ENCODE measurements at regions not wholly inside any gene's neighbourhood (a gene's known extent, or its start where the extent isn't known, plus 50 kb on each side); places are given as distances from the start of the nearest gene placed in this dataset.

DNA sequence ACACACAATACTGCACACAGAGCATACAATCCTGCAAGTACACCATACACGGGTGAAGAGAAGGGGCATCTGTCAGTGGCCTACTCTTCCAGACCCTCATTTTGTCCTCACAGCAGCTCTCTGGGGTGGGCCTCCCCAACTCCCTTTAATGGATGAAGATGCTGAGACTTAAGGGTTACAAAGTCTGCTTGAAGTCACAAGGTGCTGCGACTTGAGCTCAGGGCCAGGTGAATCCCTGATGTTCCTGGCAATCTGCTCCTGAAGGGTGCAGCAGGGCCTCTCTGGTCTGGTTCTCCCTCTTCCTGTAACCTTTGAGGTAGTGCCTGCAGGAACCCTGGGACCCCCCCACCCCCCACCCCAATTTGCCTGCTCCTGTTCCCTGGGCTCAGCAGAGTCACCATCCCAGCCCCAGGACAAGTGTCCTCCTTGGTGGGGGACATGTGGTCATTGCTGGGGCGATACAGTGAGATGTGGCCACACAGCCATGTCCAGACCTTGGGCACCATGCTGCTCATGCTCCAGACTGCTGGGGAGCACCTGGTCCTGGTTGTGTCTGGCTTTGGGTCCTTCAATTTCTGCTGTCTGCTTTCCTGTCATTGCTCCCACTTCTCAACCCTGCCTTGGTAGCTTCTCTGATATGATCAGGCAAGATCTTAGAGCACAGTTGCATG, 107.5 kb downstream of the METRNL start:
- H3K4me1 ChIP-seq (ENCODE audit: control insufficient read depth, extremely low read depth, insufficient read depth, low read length), result peaks cover 11% of the 10 kb centered on the region
- no peaks in the 10 kb centered on the region for H3K36me3 ChIP-seq (ENCODE audit: control insufficient read depth in 2 of 2, extremely low read depth in 1 of 2, insufficient read depth in 2 of 2, low read length in 2 of 2)
- no peaks in the 10 kb centered on the region for H3K9me1 ChIP-seq (replicated peaks; ENCODE audit: control insufficient read depth, extremely low read depth, insufficient read depth, low read length)
- H3K27me3 ChIP-seq (ENCODE audit: control insufficient read depth in 2 of 2, insufficient read depth in 2 of 2, low read length in 2 of 2), result no peaks in the 10 kb centered on the region
- dilution Hi-C loops (cut with MboI; ENCODE audit: extremely low pct_ligation_motif_present, low sequenced_read_pairs) (no loop called here), intact Hi-C loops (cut with micrococcal nuclease) (no loop called here)
- no peaks in the 10 kb centered on the region for H3K9me3 ChIP-seq (replicated peaks; ENCODE audit: control insufficient read depth, insufficient read depth, low read length)
- no peak overlapping the region for H3K27ac ChIP-seq (ENCODE audit: insufficient read depth, low read depth, low read length)
- H3K4me3 ChIP-seq (replicated peaks in 1 of 3; ENCODE audit: insufficient read depth in 1 of 3, low read depth in 1 of 3, low read length in 3 of 3), result no peak overlapping the region
- ChIA-PET CTCF (no interaction called here), POLR2A (no interaction called here)
- no peaks in the 10 kb centered on the region for H4K20me1 ChIP-seq (replicated peaks; ENCODE audit: control insufficient read depth, extremely low read depth, insufficient read depth, low read length)
- no TSS peak for BruUV-seq (replicated peaks)
- no peak for DNase-seq (ENCODE audit: low read depth, low spot score)
- no peak for TF ChIP-seq FOS (IDR thresholded peaks at IDR 0.05; ENCODE audit: borderline replicate concordance, insufficient read depth, low read length)
- TF ChIP-seq, protein P1, sequence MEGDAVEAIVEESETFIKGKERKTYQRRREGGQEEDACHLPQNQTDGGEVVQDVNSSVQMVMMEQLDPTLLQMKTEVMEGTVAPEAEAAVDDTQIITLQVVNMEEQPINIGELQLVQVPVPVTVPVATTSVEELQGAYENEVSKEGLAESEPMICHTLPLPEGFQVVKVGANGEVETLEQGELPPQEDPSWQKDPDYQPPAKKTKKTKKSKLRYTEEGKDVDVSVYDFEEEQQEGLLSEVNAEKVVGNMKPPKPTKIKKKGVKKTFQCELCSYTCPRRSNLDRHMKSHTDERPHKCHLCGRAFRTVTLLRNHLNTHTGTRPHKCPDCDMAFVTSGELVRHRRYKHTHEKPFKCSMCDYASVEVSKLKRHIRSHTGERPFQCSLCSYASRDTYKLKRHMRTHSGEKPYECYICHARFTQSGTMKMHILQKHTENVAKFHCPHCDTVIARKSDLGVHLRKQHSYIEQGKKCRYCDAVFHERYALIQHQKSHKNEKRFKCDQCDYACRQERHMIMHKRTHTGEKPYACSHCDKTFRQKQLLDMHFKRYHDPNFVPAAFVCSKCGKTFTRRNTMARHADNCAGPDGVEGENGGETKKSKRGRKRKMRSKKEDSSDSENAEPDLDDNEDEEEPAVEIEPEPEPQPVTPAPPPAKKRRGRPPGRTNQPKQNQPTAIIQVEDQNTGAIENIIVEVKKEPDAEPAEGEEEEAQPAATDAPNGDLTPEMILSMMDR (IDR thresholded peaks at IDR 0.05; ENCODE audit: extremely low read depth in 1 of 2, insufficient read depth in 1 of 2, low read depth in 1 of 2, low read length in 2 of 2), result no peak
- no peak for TF ChIP-seq POLR2A (IDR thresholded peaks at IDR 0.05; ENCODE audit: low read depth, low read length)
- no peak for TF ChIP-seq POLR2AphosphoS5 (IDR thresholded peaks at IDR 0.05; ENCODE audit: insufficient read depth, low read depth, low read length)
- TF ChIP-seq MYC (IDR thresholded peaks at IDR 0.05; ENCODE audit: low read depth, low read length), result no peak
- TF ChIP-seq, protein P2, sequence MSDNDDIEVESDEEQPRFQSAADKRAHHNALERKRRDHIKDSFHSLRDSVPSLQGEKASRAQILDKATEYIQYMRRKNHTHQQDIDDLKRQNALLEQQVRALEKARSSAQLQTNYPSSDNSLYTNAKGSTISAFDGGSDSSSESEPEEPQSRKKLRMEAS (IDR thresholded peaks at IDR 0.05; ENCODE audit: insufficient read depth, insufficient read length), result no peak
- no peak for TF ChIP-seq GATA2 (IDR thresholded peaks at IDR 0.05; ENCODE audit: insufficient read depth, insufficient read length, low read depth, low read length)
- H3K4me2 ChIP-seq (ENCODE audit: insufficient read depth, low read length), result no peak overlapping the region
- no peak overlapping the region for H2AFZ ChIP-seq (ENCODE audit: low read depth, low read length)
- no peaks in the 10 kb centered on the region for H3K79me2 ChIP-seq (ENCODE audit: control insufficient read depth, insufficient read depth, low read length)
- no peak for FAIRE-seq
- H3K9ac ChIP-seq (replicated peaks; ENCODE audit: extremely low read depth, insufficient read depth, low read length), result no peak overlapping the region
